ENCODE measurements at regions not wholly inside any gene's neighbourhood (a gene's known extent, or its start where the extent isn't known, plus 50 kb on each side); places are given as distances from the start of the nearest gene placed in this dataset.

GRCh38 chr5:167949435-167949834, 342.0 kb upstream of the WWC1 start:
- no peak for DNase-seq

GRCh38 chr5:167950126-167950721, 341.2 kb upstream of the WWC1 start:
- DNase-seq, result no peak

GRCh38 chr5:167951116-167951515, 340.3 kb upstream of the WWC1 start:
- no peak for DNase-seq

- no peak for DNase-seq
These were observed 339.0 kb upstream of the WWC1 start for GRCh38 chr5:167952278-167952995.

- no peak for DNase-seq
These were observed 338.2 kb upstream of the WWC1 start for GRCh38 chr5:167953151-167953798.

- DNase-seq, result no peak
These were observed 329.7 kb upstream of the WWC1 start for GRCh38 chr5:167961731-167962130.

- DNase-seq, result no peak
These were observed 326.9 kb upstream of the WWC1 start for GRCh38 chr5:167964529-167964928.

GRCh38 chr5:167965710-167966109, 325.7 kb upstream of the WWC1 start:
- DNase-seq, result no peak

GRCh38 chr5:167966979-167967378, 324.5 kb upstream of the WWC1 start:
- no peak for DNase-seq

- no peak for DNase-seq
These were observed 323.8 kb upstream of the WWC1 start for GRCh38 chr5:167967494-167968177.

- no peak for DNase-seq
These were observed 322.6 kb upstream of the WWC1 start for GRCh38 chr5:167968837-167969236.

- no peak for DNase-seq
These were observed 321.4 kb upstream of the WWC1 start for GRCh38 chr5:167969998-167970397.

- DNase-seq, result no peak
These were observed 319.7 kb upstream of the WWC1 start for GRCh38 chr5:167971706-167972105.

- no peak for DNase-seq
These were observed 318.3 kb upstream of the WWC1 start for GRCh38 chr5:167973126-167973525.

GRCh38 chr5:167984951-167985350, 306.5 kb upstream of the WWC1 start:
- DNase-seq, result no peak

GRCh38 chr5:167985373-167985772, 306.1 kb upstream of the WWC1 start:
- no peak for DNase-seq

GRCh38 chr5:167987490-167988280, 303.8 kb upstream of the WWC1 start:
- no peak for DNase-seq

- DNase-seq, result no peak
These were observed 298.6 kb upstream of the WWC1 start for GRCh38 chr5:167992868-167993267.

GRCh38 chr5:167993771-167994170, 297.7 kb upstream of the WWC1 start:
- DNase-seq, result no peak

- DNase-seq, result no peak
These were observed 295.5 kb upstream of the WWC1 start for GRCh38 chr5:167995844-167996425.

GRCh38 chr5:167998148-167998767, 293.2 kb upstream of the WWC1 start:
- no peak for DNase-seq

GRCh38 chr5:167999182-167999581, 292.3 kb upstream of the WWC1 start:
- DNase-seq, result no peak

Measured in dermis blood vessel endothelial cell (primary cell).